Type B pancreatic cell (in vitro differentiated cells): ENCODE measurements at regions not wholly inside any gene's neighbourhood (a gene's known extent, or its start where the extent isn't known, plus 50 kb on each side); places are given as distances from the start of the nearest gene placed in this dataset.

Experiments used
- DNase-seq: peaks from one replicate; pipeline ENCODE4 v3.0.0; 2021; ENCODE audit warnings: mixed read lengths; ENCODE audit not compliant: unreplicated experiment; ENCODE audit errors: extremely low spot score
- H3K27ac Mint-ChIP-seq: 2 replicates; pipeline ENCODE4 v1.8.0; 2021; ENCODE audit warnings: mild to moderate bottlenecking, mixed read lengths
- H3K27me3 Mint-ChIP-seq: 2 replicates; pipeline ENCODE4 v1.8.0; 2021; ENCODE audit warnings: mixed read lengths
- H3K36me3 Mint-ChIP-seq: 2 replicates; pipeline ENCODE4 v1.8.0; 2021; ENCODE audit warnings: mixed read lengths
- H3K4me1 Mint-ChIP-seq: one replicate; pipeline ENCODE4 v1.8.0; 2021; ENCODE audit warnings: mixed read lengths; ENCODE audit not compliant: unreplicated experiment
- H3K4me3 Mint-ChIP-seq: 2 replicates; pipeline ENCODE4 v1.8.0; 2021; ENCODE audit warnings: mild to moderate bottlenecking, mixed read lengths
- H3K9me3 Mint-ChIP-seq: 2 replicates; pipeline ENCODE4 v1.8.0; 2021; ENCODE audit warnings: mixed read lengths
- CTCF ChIP-seq: fragments of 200-600 bp; sonication (generic); conservative IDR thresholded peaks from 2 replicates; pipeline ENCODE4 v1.5.0; 2021; ENCODE audit warnings: antibody characterized with exemption, mild to moderate bottlenecking

- H3K27me3 Mint-ChIP-seq, result no peaks in the 10 kb centered on the region
- no peak overlapping the region for H3K4me3 Mint-ChIP-seq
- no peaks in the 10 kb centered on the region for H3K36me3 Mint-ChIP-seq
- H3K27ac Mint-ChIP-seq, result no peak overlapping the region
- H3K9me3 Mint-ChIP-seq, result peaks cover 4% of the 10 kb centered on the region
- no peak for TF ChIP-seq CTCF
- no peaks in the 10 kb centered on the region for H3K4me1 Mint-ChIP-seq
- DNase-seq, result no peak
Observed at GRCh38 chr2:37447446-37447845, 103.0 kb downstream of the QPCT start.

DNA sequence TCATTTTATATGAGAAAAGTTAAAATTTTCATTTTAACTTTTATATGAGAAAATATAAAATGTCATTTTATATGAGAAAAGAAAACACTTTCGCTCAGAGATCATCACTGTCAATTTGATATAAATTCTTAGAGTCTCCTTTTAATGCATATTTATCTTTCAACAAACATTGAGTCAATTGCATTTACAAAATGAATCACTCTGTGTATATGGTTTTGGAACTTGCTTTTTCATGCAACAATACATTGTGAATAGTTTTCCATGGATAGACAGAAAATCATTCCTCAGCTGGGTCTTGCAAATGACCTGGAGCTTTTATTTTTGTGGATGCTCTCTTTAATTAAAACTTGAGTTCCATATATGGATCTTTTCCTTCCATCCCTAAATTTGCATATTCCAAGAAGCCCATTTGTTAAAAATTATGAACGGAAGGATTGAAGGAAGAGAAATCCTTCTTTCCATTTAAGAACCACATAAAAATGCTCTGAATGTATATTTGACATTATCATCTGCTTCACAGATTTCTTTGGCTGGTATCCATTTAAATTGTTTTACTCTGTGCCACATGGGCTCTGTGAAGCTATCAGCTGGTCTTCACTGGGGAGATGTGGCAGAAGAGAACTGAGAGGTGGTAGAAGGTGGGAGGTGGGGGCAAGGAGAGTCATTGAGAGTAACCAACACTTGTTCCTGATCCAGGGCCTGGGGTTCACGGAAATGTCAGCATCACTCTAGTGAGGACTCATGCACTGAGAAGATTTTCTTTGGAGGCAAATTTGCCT lies 104.1 kb downstream of the QPCT start:
- no peak overlapping the region for H3K4me3 Mint-ChIP-seq
- H3K36me3 Mint-ChIP-seq, result no peaks in the 10 kb centered on the region
- no peak for TF ChIP-seq CTCF

DNA sequence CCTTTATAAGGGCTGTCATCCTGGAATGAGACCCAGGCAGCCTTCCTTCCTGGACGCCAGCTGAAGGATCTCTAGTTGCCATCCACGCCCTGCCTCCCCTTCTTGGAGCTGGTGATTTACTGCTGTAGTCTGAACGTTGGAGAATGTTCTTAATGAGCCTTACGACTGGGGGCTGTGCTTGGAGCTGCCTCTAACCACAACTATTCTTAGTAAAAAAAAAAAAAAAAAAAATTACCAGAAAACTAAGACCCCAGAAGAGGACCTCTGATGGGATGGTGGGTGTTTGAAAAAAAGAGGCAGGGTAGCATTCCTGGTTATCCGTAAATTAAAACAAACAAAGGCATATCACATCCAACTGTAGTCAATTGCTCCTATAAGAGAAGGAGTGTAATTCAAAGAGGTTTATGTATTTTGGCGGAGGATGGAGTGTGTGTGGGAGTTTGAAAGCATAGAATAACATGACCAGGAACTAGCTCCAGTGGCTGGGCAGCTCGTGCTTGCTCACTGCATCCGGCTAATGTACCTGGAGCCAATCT lies 105.4 kb downstream of the QPCT start:
- Mint-ChIP-seq H3K27me3 (no peaks in the 10 kb centered on the region), H3K27ac (no peak overlapping the region), H3K4me1 (no peaks in the 10 kb centered on the region), H3K36me3 (no peaks in the 10 kb centered on the region), H3K4me3 (no peak overlapping the region), H3K9me3 (peaks cover 4% of the 10 kb centered on the region)
- no peak for TF ChIP-seq CTCF
- no peak for DNase-seq

More for the DNA sequence above, 104.1 kb downstream of the QPCT start:
- DNase-seq, result no peak
- Mint-ChIP-seq H3K9me3 (peaks cover 4% of the 10 kb centered on the region), H3K27me3 (no peaks in the 10 kb centered on the region), H3K27ac (no peak overlapping the region), H3K4me1 (no peaks in the 10 kb centered on the region)

GRCh38 chr2:37453027-37453426 lies 108.6 kb downstream of the QPCT start:
- H3K4me3 Mint-ChIP-seq, result no peak overlapping the region
- H3K36me3 Mint-ChIP-seq, result no peaks in the 10 kb centered on the region
- TF ChIP-seq CTCF, result no peak
- H3K9me3 Mint-ChIP-seq, result peaks cover 4% of the 10 kb centered on the region
- no peaks in the 10 kb centered on the region for H3K4me1 Mint-ChIP-seq
- DNase-seq, result no peak
- H3K27ac Mint-ChIP-seq, result no peak overlapping the region
- H3K27me3 Mint-ChIP-seq, result no peaks in the 10 kb centered on the region

GRCh38 chr2:37454851-37455762 lies 110.7 kb downstream of the QPCT start:
- no peak overlapping the region for H3K27ac Mint-ChIP-seq
- no peaks in the 10 kb centered on the region for H3K27me3 Mint-ChIP-seq
- no peak for DNase-seq
- peaks cover 4% of the 10 kb centered on the region for H3K9me3 Mint-ChIP-seq
- peaks cover 10% of the 10 kb centered on the region for H3K4me1 Mint-ChIP-seq
- no peaks in the 10 kb centered on the region for H3K36me3 Mint-ChIP-seq
- no peak overlapping the region for H3K4me3 Mint-ChIP-seq
- TF ChIP-seq CTCF, result no peak
